ENCODE measurements at regions not wholly inside any gene's neighbourhood (a gene's known extent, or its start where the extent isn't known, plus 50 kb on each side); places are given as distances from the start of the nearest gene placed in this dataset.

DNA sequence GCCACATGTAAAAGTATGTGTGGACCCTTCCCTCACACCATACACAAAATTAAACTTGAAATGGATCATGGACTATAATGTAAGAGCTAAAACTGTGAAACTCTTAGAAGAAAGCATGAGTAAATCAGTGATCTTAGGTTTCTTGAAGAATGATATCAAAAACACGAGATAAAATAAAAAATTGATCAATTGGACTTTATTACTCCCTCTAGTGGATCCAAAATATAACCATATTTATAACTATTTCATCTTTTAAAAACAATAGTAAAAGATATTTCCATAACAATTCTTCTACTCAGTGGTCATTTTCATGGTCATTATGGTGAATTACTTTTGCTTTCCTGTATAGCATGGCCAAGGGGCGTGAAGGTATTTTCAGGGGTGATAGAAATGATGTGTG, 174.6 kb upstream of the LSM14A start:
- Mint-ChIP-seq H3K4me1 (peaks cover 5% of the 10 kb centered on the region in 2 experiments; a peak in 3 of 4 replicates), H3K4me3 (no peak overlapping the region), H3K27me3 (ENCODE audit: low read depth) (no peaks in the 10 kb centered on the region), H3K27ac (no peak overlapping the region), H3K9me3 (peaks cover 9 to 10% of the 10 kb centered on the region in 2 experiments), H3K36me3 (ENCODE audit: insufficient read depth in 1 of 3, low read depth in 3 of 3) (peaks cover 0 to 4% (median 0%) of the 10 kb centered on the region in 3 experiments; a peak in 3 of 7 replicates)
- H2AFZ ChIP-seq (ENCODE audit: low read length) = no peak overlapping the region
- no peaks in the 10 kb centered on the region for H3K27me3 ChIP-seq (ENCODE audit: insufficient read depth, low read length)
- TF ChIP-seq, protein P1, sequence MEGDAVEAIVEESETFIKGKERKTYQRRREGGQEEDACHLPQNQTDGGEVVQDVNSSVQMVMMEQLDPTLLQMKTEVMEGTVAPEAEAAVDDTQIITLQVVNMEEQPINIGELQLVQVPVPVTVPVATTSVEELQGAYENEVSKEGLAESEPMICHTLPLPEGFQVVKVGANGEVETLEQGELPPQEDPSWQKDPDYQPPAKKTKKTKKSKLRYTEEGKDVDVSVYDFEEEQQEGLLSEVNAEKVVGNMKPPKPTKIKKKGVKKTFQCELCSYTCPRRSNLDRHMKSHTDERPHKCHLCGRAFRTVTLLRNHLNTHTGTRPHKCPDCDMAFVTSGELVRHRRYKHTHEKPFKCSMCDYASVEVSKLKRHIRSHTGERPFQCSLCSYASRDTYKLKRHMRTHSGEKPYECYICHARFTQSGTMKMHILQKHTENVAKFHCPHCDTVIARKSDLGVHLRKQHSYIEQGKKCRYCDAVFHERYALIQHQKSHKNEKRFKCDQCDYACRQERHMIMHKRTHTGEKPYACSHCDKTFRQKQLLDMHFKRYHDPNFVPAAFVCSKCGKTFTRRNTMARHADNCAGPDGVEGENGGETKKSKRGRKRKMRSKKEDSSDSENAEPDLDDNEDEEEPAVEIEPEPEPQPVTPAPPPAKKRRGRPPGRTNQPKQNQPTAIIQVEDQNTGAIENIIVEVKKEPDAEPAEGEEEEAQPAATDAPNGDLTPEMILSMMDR (conservative IDR thresholded peaks at IDR 0.05) = peak; percentile 20; the same call in 1 of the 3 replicates
- H3K23ac ChIP-seq (ENCODE audit: insufficient read length, low read depth, low read length) = no peak overlapping the region
- H3K79me2 ChIP-seq (ENCODE audit: insufficient read depth, low read length) = no peaks in the 10 kb centered on the region
- H2BK20ac ChIP-seq (ENCODE audit: low read depth, low read length, poor library complexity, severe bottlenecking) = no peak overlapping the region
- H2BK120ac ChIP-seq (ENCODE audit: low read depth, low read length, poor library complexity, severe bottlenecking) = no peak overlapping the region
- no peaks in the 10 kb centered on the region for H3K23me2 ChIP-seq (ENCODE audit: insufficient read length, low read depth, low read length, poor library complexity, severe bottlenecking)
- no peaks in the 10 kb centered on the region for H4K20me1 ChIP-seq (ENCODE audit: control insufficient read depth, insufficient read depth, insufficient read length)
- H2BK12ac ChIP-seq (ENCODE audit: insufficient read length, low read depth, low read length) = no peak overlapping the region
- H3K4ac ChIP-seq (ENCODE audit: low read depth, low read length) = no peak overlapping the region
- H3K14ac ChIP-seq (ENCODE audit: insufficient read depth, low read length) = no peak overlapping the region
- no peak overlapping the region for H3K18ac ChIP-seq (ENCODE audit: insufficient read length, low read depth, low read length)
- H3K79me1 ChIP-seq (ENCODE audit: insufficient read depth, low read depth, low read length, poor library complexity, severe bottlenecking) = no peaks in the 10 kb centered on the region
- H2BK15ac ChIP-seq (ENCODE audit: low read depth, low read length) = no peak overlapping the region
- H3K4me1 ChIP-seq (ENCODE audit: insufficient read depth, low read length) = no peaks in the 10 kb centered on the region
- H3K4me2 ChIP-seq (ENCODE audit: insufficient read depth, insufficient read length, low read length) = no peak overlapping the region
- H3K9me3 ChIP-seq (ENCODE audit: control insufficient read depth, low read depth, low read length) = no peaks in the 10 kb centered on the region
- H4K8ac ChIP-seq (replicated peaks; ENCODE audit: insufficient read length, low read depth, low read length) = no peak overlapping the region
- H2BK5ac ChIP-seq (ENCODE audit: insufficient read length, low read length) = no peak overlapping the region
- no peak overlapping the region for H4K5ac ChIP-seq (ENCODE audit: insufficient read length, low read depth, low read length)
- no peak for DNase-seq
- H3K9ac ChIP-seq (ENCODE audit: extremely low read depth, insufficient read length, low read length) = no peak overlapping the region
- WGBS (ENCODE audit: extremely low coverage, insufficient read length, low lambda C conversion rate) = no CpG with 5 or more reads among the region's 2 CpGs
- H3K27ac ChIP-seq (ENCODE audit: insufficient read length, low read depth, low read length) = no peak overlapping the region
- H3T11ph ChIP-seq (ENCODE audit: low read length) = no peak overlapping the region
- no peak overlapping the region for H4K91ac ChIP-seq (ENCODE audit: insufficient read length, low read depth, low read length)
- no peak overlapping the region for H3K56ac ChIP-seq (ENCODE audit: insufficient read length, low read depth, low read length)
- no peak overlapping the region for H2AK5ac ChIP-seq (ENCODE audit: insufficient read length, low read length)

Data from H9 (cell line).